Progenitor cell of endocrine pancreas (in vitro differentiated cells): ENCODE measurements at regions not wholly inside any gene's neighbourhood (a gene's known extent, or its start where the extent isn't known, plus 50 kb on each side); places are given as distances from the start of the nearest gene placed in this dataset.

Source experiments
- DNase-seq: peaks from one replicate; pipeline ENCODE4 v3.0.0; 2021; ENCODE audit warnings: low spot score; ENCODE audit not compliant: unreplicated experiment
- H3K27ac Mint-ChIP-seq: 2 replicates; pipeline ENCODE4 v1.8.0; 2021; ENCODE audit warnings: mild to moderate bottlenecking, moderate library complexity, mixed read lengths
- H3K27me3 Mint-ChIP-seq: 2 replicates; pipeline ENCODE4 v1.8.0; 2021; ENCODE audit warnings: mixed read lengths
- H3K36me3 Mint-ChIP-seq: 2 replicates; pipeline ENCODE4 v1.8.0; 2022; ENCODE audit warnings: mixed read lengths; ENCODE audit not compliant: insufficient read depth
- H3K4me1 Mint-ChIP-seq: 2 replicates; pipeline ENCODE4 v1.8.0; 2021; ENCODE audit warnings: low read depth, mixed read lengths
- H3K4me3 Mint-ChIP-seq: 2 replicates; pipeline ENCODE4 v1.8.0; 2021; ENCODE audit warnings: low read depth, mild to moderate bottlenecking, moderate library complexity, mixed read lengths
- H3K9me3 Mint-ChIP-seq: 2 replicates; pipeline ENCODE4 v1.8.0; 2021; ENCODE audit warnings: low read depth, mixed read lengths
- TF ChIP-seq, protein P1 (sequence below): fragments of 200-600 bp; sonication (generic); IDR thresholded peaks from one replicate; pipeline ENCODE4 v1.5.0; 2021; ENCODE audit warnings: antibody characterized with exemption, mild to moderate bottlenecking; ENCODE audit not compliant: unreplicated experiment

DNA sequence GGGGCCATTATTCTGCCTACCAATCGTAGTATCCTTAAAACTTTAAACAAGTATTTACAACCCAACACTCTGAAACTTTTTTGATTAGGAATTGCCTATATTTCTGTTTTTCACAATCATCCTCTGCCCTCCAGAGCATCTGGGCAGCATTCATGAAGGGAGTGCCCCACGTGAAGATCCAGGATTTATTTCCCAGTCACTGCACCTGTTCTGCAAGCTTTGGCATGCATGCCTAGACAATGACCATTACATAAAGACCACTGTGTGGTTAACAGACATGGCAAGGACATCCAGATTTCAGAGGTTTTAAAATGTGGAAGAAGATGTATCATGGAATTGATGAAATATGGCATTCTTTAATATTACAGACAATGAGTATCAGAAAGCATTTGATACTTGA is 1083.8 kb downstream of the TBC1D22A start:
- Mint-ChIP-seq H3K4me3 (no peak overlapping the region), H3K9me3 (no peaks in the 10 kb centered on the region), H3K4me1 (no peaks in the 10 kb centered on the region), H3K27ac (no peak overlapping the region), H3K27me3 (peaks cover 10% of the 10 kb centered on the region), H3K36me3 (no peaks in the 10 kb centered on the region)
- no peak for DNase-seq
- TF ChIP-seq, protein P1, sequence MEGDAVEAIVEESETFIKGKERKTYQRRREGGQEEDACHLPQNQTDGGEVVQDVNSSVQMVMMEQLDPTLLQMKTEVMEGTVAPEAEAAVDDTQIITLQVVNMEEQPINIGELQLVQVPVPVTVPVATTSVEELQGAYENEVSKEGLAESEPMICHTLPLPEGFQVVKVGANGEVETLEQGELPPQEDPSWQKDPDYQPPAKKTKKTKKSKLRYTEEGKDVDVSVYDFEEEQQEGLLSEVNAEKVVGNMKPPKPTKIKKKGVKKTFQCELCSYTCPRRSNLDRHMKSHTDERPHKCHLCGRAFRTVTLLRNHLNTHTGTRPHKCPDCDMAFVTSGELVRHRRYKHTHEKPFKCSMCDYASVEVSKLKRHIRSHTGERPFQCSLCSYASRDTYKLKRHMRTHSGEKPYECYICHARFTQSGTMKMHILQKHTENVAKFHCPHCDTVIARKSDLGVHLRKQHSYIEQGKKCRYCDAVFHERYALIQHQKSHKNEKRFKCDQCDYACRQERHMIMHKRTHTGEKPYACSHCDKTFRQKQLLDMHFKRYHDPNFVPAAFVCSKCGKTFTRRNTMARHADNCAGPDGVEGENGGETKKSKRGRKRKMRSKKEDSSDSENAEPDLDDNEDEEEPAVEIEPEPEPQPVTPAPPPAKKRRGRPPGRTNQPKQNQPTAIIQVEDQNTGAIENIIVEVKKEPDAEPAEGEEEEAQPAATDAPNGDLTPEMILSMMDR = no peak

DNA sequence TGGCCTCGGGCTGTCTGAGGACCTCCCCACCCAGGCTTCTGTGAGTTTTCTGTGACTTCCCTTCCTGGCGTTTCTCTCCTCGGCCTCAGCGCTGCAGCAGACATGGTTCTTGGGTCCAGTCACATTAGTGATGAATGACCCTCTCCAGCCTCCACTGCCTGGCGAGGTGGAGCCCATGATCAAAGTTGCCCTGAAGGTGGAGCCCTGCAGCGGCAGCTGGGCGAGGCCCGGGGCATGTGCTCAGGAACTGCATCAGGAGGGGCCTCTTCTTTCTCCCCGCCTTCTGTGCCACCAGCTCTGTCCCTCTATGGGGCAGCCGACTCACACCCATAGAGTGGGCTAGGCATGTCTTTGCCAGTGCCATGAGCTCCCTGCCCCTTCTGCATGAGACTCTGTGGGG is 1079.7 kb downstream of the TBC1D22A start:
- Mint-ChIP-seq H3K36me3 (no peaks in the 10 kb centered on the region), H3K4me3 (no peak overlapping the region), H3K27me3 (peaks cover 16% of the 10 kb centered on the region), H3K4me1 (no peaks in the 10 kb centered on the region), H3K27ac (no peak overlapping the region), H3K9me3 (no peaks in the 10 kb centered on the region)
- no peak for DNase-seq
- TF ChIP-seq, protein P1 = no peak

DNA sequence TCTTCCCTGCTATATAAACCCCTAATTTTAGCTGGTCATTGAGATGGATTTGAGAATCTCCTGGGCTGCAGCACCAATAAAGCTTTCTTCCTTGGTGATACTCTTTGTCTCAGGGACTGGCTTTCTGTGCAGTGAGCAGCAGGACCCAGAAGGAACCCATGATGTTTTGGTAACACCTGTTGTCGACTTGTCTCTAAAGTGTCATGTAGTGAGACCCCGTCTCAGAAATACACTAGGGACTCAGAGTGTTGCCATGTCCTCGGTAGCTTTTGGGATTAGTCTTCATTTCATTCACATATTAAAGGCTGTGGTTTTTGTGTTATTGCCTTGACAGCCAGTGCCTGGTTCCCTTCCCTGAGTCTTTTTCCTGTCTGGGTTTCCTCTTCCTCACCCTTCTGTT is 1078.7 kb downstream of the TBC1D22A start:
- Mint-ChIP-seq H3K4me3 (no peak overlapping the region), H3K27me3 (peaks cover 15% of the 10 kb centered on the region), H3K9me3 (no peaks in the 10 kb centered on the region), H3K27ac (no peak overlapping the region), H3K36me3 (no peaks in the 10 kb centered on the region), H3K4me1 (no peaks in the 10 kb centered on the region)
- no peak for DNase-seq
- TF ChIP-seq, protein P1 = no peak

DNA sequence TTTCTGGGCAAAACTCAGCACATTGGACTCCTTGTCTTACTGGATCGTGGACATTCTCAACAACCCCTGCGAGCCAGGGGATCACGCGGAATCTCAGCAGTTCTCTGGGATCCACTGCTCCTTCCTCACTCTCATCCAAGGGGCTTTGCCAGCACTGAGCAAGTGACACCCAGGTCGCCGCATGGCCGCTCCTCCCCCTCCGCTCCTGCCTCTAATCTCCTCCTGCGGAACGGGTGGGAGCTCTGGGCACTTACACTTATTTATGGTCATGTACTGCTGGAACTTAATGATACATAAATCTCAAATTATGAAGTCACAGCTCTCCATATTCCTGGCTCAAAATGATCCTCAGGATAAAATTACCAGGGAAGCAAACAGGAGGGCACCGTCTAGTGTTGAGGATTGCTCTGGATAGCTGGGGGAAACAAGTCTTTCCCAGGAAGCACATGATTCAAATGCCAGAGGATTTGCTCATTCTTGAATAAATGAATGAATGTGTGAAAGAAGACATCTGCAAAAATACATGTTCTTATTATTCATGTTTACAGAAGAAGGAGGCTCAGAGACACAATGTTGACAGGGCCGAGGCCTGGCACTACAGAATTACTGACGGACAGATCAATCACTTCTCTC is 1077.3 kb downstream of the TBC1D22A start:
- Mint-ChIP-seq H3K27ac (no peak overlapping the region), H3K4me1 (no peaks in the 10 kb centered on the region), H3K9me3 (no peaks in the 10 kb centered on the region), H3K36me3 (no peaks in the 10 kb centered on the region), H3K27me3 (peaks cover 10% of the 10 kb centered on the region), H3K4me3 (no peak overlapping the region)
- TF ChIP-seq, protein P1 = no peak
- no peak for DNase-seq

- no peak for DNase-seq
- TF ChIP-seq, protein P1 = peak; percentile 43
- H3K4me1 Mint-ChIP-seq = no peaks in the 10 kb centered on the region
- no peak overlapping the region for H3K27ac Mint-ChIP-seq
- no peaks in the 10 kb centered on the region for H3K9me3 Mint-ChIP-seq
- H3K27me3 Mint-ChIP-seq = peaks cover 17% of the 10 kb centered on the region
- H3K36me3 Mint-ChIP-seq = no peaks in the 10 kb centered on the region
- no peak overlapping the region for H3K4me3 Mint-ChIP-seq
Measured at GRCh38 chr22:47837703-47838102, 1075.3 kb downstream of the TBC1D22A start.
